IPS-15b (cell line): ENCODE measurements at regions not wholly inside any gene's neighbourhood (a gene's known extent, or its start where the extent isn't known, plus 50 kb on each side); places are given as distances from the start of the nearest gene placed in this dataset.

ENCODE experiments used
- H3K27me3 ChIP-seq: one replicate; pipeline ENCODE4 v1.6.1; 2013; ENCODE audit warnings: low read length; ENCODE audit not compliant: control insufficient read depth, insufficient read depth
- H3K36me3 ChIP-seq: one replicate; pipeline ENCODE4 v1.6.1; 2013; ENCODE audit warnings: low read length; ENCODE audit not compliant: control insufficient read depth, insufficient read depth
- H3K4me1 ChIP-seq: one replicate; pipeline ENCODE4 v1.6.1; 2013; ENCODE audit warnings: mild to moderate bottlenecking, low read length; ENCODE audit not compliant: control insufficient read depth, insufficient read depth
- H3K4me3 ChIP-seq: one replicate; pipeline ENCODE4 v1.5.1; 2013; ENCODE audit warnings: low read depth, low read length
- H3K9ac ChIP-seq: one replicate; pipeline ENCODE4 v1.6.1; 2013; ENCODE audit warnings: low read depth, mild to moderate bottlenecking, low read length
- H3K9me3 ChIP-seq: one replicate; pipeline ENCODE4 v1.6.1; 2013; ENCODE audit warnings: mild to moderate bottlenecking, low read length; ENCODE audit not compliant: control insufficient read depth, insufficient read depth

GRCh38 chr21:19810779-19811178, 1187.4 kb upstream of the NCAM2 start:
- H3K4me1 ChIP-seq: no peaks in the 10 kb centered on the region
- H3K9ac ChIP-seq: no peak overlapping the region
- H3K9me3 ChIP-seq: no peaks in the 10 kb centered on the region
- H3K27me3 ChIP-seq: no peaks in the 10 kb centered on the region
- no peak overlapping the region for H3K4me3 ChIP-seq
- no peaks in the 10 kb centered on the region for H3K36me3 ChIP-seq

- no peak overlapping the region for H3K4me3 ChIP-seq
- no peaks in the 10 kb centered on the region for H3K4me1 ChIP-seq
- no peaks in the 10 kb centered on the region for H3K9me3 ChIP-seq
- H3K9ac ChIP-seq: no peak overlapping the region
- no peaks in the 10 kb centered on the region for H3K27me3 ChIP-seq
- H3K36me3 ChIP-seq: no peaks in the 10 kb centered on the region
These were observed 1167.8 kb upstream of the NCAM2 start for GRCh38 chr21:19830446-19830845.

GRCh38 chr21:19832551-19832950, 1165.7 kb upstream of the NCAM2 start:
- Histone ChIP-seq H3K9ac (no peak overlapping the region), H3K9me3 (no peaks in the 10 kb centered on the region), H3K4me3 (no peak overlapping the region), H3K36me3 (no peaks in the 10 kb centered on the region), H3K4me1 (no peaks in the 10 kb centered on the region), H3K27me3 (no peaks in the 10 kb centered on the region)

- H3K9ac ChIP-seq: no peak overlapping the region
- H3K27me3 ChIP-seq: no peaks in the 10 kb centered on the region
- H3K36me3 ChIP-seq: no peaks in the 10 kb centered on the region
- H3K4me1 ChIP-seq: no peaks in the 10 kb centered on the region
- H3K4me3 ChIP-seq: no peak overlapping the region
- no peaks in the 10 kb centered on the region for H3K9me3 ChIP-seq
These were observed 1165.1 kb upstream of the NCAM2 start for GRCh38 chr21:19833082-19833481.

GRCh38 chr21:19842601-19843000, 1155.6 kb upstream of the NCAM2 start:
- no peak overlapping the region for H3K9ac ChIP-seq
- H3K9me3 ChIP-seq: no peaks in the 10 kb centered on the region
- H3K36me3 ChIP-seq: no peaks in the 10 kb centered on the region
- no peaks in the 10 kb centered on the region for H3K4me1 ChIP-seq
- H3K27me3 ChIP-seq: no peaks in the 10 kb centered on the region
- no peak overlapping the region for H3K4me3 ChIP-seq

GRCh38 chr21:19844334-19844733, 1153.9 kb upstream of the NCAM2 start:
- Histone ChIP-seq H3K4me3 (no peak overlapping the region), H3K4me1 (no peaks in the 10 kb centered on the region), H3K36me3 (no peaks in the 10 kb centered on the region), H3K27me3 (no peaks in the 10 kb centered on the region), H3K9me3 (no peaks in the 10 kb centered on the region), H3K9ac (no peak overlapping the region)

- Histone ChIP-seq H3K36me3 (no peaks in the 10 kb centered on the region), H3K4me1 (peaks cover 5% of the 10 kb centered on the region), H3K27me3 (no peaks in the 10 kb centered on the region), H3K4me3 (no peak overlapping the region), H3K9me3 (no peaks in the 10 kb centered on the region), H3K9ac (no peak overlapping the region)
These were observed 1148.1 kb upstream of the NCAM2 start for GRCh38 chr21:19850157-19850556.

GRCh38 chr21:19853061-19853460, 1145.1 kb upstream of the NCAM2 start:
- no peaks in the 10 kb centered on the region for H3K9me3 ChIP-seq
- no peak overlapping the region for H3K4me3 ChIP-seq
- H3K9ac ChIP-seq: no peak overlapping the region
- peaks cover 5% of the 10 kb centered on the region for H3K4me1 ChIP-seq
- no peaks in the 10 kb centered on the region for H3K27me3 ChIP-seq
- no peaks in the 10 kb centered on the region for H3K36me3 ChIP-seq

- Histone ChIP-seq H3K4me1 (peaks cover 5% of the 10 kb centered on the region), H3K9ac (no peak overlapping the region), H3K4me3 (peak overlapping the region; percentile 40), H3K36me3 (no peaks in the 10 kb centered on the region), H3K27me3 (no peaks in the 10 kb centered on the region), H3K9me3 (no peaks in the 10 kb centered on the region)
These were observed 1144.3 kb upstream of the NCAM2 start for GRCh38 chr21:19853709-19854575.

GRCh38 chr21:19855522-19855921, 1142.7 kb upstream of the NCAM2 start:
- Histone ChIP-seq H3K9ac (no peak overlapping the region), H3K9me3 (no peaks in the 10 kb centered on the region)

GRCh38 chr21:19864476-19864875, 1133.7 kb upstream of the NCAM2 start:
- Histone ChIP-seq H3K27me3 (no peaks in the 10 kb centered on the region), H3K4me3 (no peak overlapping the region)

More at GRCh38 chr21:19855522-19855921, 1142.7 kb upstream of the NCAM2 start:
- peaks cover 5% of the 10 kb centered on the region for H3K4me1 ChIP-seq
- no peak overlapping the region for H3K4me3 ChIP-seq
- no peaks in the 10 kb centered on the region for H3K36me3 ChIP-seq
- H3K27me3 ChIP-seq: no peaks in the 10 kb centered on the region

GRCh38 chr21:19870682-19871081, 1127.5 kb upstream of the NCAM2 start:
- Histone ChIP-seq H3K9ac (no peak overlapping the region), H3K9me3 (no peaks in the 10 kb centered on the region), H3K4me1 (no peaks in the 10 kb centered on the region), H3K4me3 (no peak overlapping the region), H3K36me3 (no peaks in the 10 kb centered on the region), H3K27me3 (no peaks in the 10 kb centered on the region)

More at GRCh38 chr21:19864476-19864875, 1133.7 kb upstream of the NCAM2 start:
- Histone ChIP-seq H3K9ac (no peak overlapping the region), H3K9me3 (no peaks in the 10 kb centered on the region), H3K36me3 (no peaks in the 10 kb centered on the region), H3K4me1 (no peaks in the 10 kb centered on the region)
